ENCODE measurements at regions not wholly inside any gene's neighbourhood (a gene's known extent, or its start where the extent isn't known, plus 50 kb on each side); places are given as distances from the start of the nearest gene placed in this dataset.

GRCh38 chr2:241988146-241988545 is 118.6 kb downstream of the RTP5 start:
- TF ChIP-seq CTCF (conservative IDR thresholded peaks at IDR 0.05) (no peak), ZFX (IDR thresholded peaks at IDR 0.05) (no peak)
